SH-SY5Y (cell line): ENCODE measurements at regions not wholly inside any gene's neighbourhood (a gene's known extent, or its start where the extent isn't known, plus 50 kb on each side); places are given as distances from the start of the nearest gene placed in this dataset.

Experiments
- GATA2 ChIP-seq: IDR thresholded peaks from 2 replicates; pipeline ENCODE4 v1.6.1; 2011; ENCODE audit warnings: mild to moderate bottlenecking, low read depth, low read length
- GATA3 ChIP-seq: IDR thresholded peaks from 2 replicates; pipeline ENCODE4 v1.6.1; 2011; ENCODE audit warnings: low read depth, mild to moderate bottlenecking, low read length, moderate library complexity

DNA sequence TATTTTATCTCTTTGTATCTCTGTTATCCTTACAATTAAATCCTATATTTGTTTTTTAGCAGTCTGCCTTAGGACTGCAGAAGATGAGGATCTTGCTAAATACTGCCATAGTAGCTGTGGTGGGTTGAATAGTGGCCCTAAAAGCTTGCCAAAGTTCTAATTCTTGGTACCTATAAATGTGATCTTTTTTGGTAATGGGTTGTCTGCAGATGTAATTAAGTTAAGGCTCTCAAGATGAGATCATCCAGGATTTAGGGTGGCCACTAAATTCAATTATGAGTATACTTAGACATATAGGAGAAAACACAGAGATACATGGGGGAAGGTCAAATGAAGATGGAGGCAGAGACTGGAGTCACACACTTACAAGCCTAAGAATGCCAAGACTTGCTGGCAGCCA, 1753.7 kb downstream of the RPA4 start:
- TF ChIP-seq GATA2 (no peak), GATA3 (no peak)
